G401.6 (cell line): ENCODE measurements at regions not wholly inside any gene's neighbourhood (a gene's known extent, or its start where the extent isn't known, plus 50 kb on each side); places are given as distances from the start of the nearest gene placed in this dataset.

Experiments
- FAIRE-seq: peaks from 2 replicates; lab custom pipeline; 2012; peaks lifted over from hg19 to GRCh38; lab: Jason Lieb, UNC

GRCh38 chr13:38618336-38618735 lies 68.5 kb upstream of the FREM2 start:
- no peak for FAIRE-seq

GRCh38 chr13:38618881-38619280 lies 68.0 kb upstream of the FREM2 start:
- FAIRE-seq: no peak

- no peak for FAIRE-seq
These were observed 66.0 kb upstream of the FREM2 start for GRCh38 chr13:38620876-38621275.

GRCh38 chr13:38624822-38625221 lies 62.1 kb upstream of the FREM2 start:
- FAIRE-seq: no peak

GRCh38 chr13:38628554-38628953 lies 58.3 kb upstream of the FREM2 start:
- no peak for FAIRE-seq

- FAIRE-seq: no peak
These were observed 56.1 kb upstream of the FREM2 start for GRCh38 chr13:38630780-38631179.

GRCh38 chr13:38635030-38635429 lies 51.8 kb upstream of the FREM2 start:
- FAIRE-seq: no peak

- FAIRE-seq: no peak
These were observed 50.8 kb upstream of the FREM2 start for GRCh38 chr13:38636073-38636472.

GRCh38 chr13:38636761-38637160 lies 50.1 kb upstream of the FREM2 start:
- FAIRE-seq: no peak
